ENCODE measurements at regions not wholly inside any gene's neighbourhood (a gene's known extent, or its start where the extent isn't known, plus 50 kb on each side); places are given as distances from the start of the nearest gene placed in this dataset.

GRCh38 chr2:136235546-136235945, 117.6 kb upstream of the CXCR4 start:
- Histone ChIP-seq H3K36me3 (ENCODE audit: insufficient read depth, low read length) (no peaks in the 10 kb centered on the region), H3K27ac (ENCODE audit: low read length) (no peak overlapping the region), H4K20me1 (ENCODE audit: insufficient read depth, low read length) (no peaks in the 10 kb centered on the region), H3K4me3 (ENCODE audit: low read depth in 1 of 2, low read length in 2 of 2) (no peak overlapping the region), H3K4me2 (ENCODE audit: insufficient read depth, low read length) (no peak overlapping the region), H3K79me2 (ENCODE audit: insufficient read depth, low read length) (no peaks in the 10 kb centered on the region), H2AFZ (ENCODE audit: low read depth, low read length) (no peak overlapping the region), H3K4me1 (ENCODE audit: insufficient read depth, low read length) (peaks cover 22% of the 10 kb centered on the region), H3K9me3 (ENCODE audit: insufficient read depth, low read length, severe bottlenecking) (no peaks in the 10 kb centered on the region), H3K27me3 (ENCODE audit: insufficient read depth, low read length, poor library complexity) (no peaks in the 10 kb centered on the region), H3K9ac (ENCODE audit: low read depth, low read length) (no peak overlapping the region)
- TF ChIP-seq EZH2 (IDR thresholded peaks at IDR 0.05; ENCODE audit: borderline replicate concordance, low read depth, low read length, severe bottlenecking) (no peak), CTCF (IDR thresholded peaks at IDR 0.05; ENCODE audit: borderline replicate concordance, extremely low read depth, low read length, poor library complexity, severe bottlenecking) (no peak)
- DNase-seq (no peak), ATAC-seq (ENCODE audit: insufficient read depth, low read depth) (no peak)

- TF ChIP-seq CTCF (IDR thresholded peaks at IDR 0.05; ENCODE audit: borderline replicate concordance, extremely low read depth, low read length, poor library complexity, severe bottlenecking) (no peak), EZH2 (IDR thresholded peaks at IDR 0.05; ENCODE audit: borderline replicate concordance, low read depth, low read length, severe bottlenecking) (no peak)
- Histone ChIP-seq H3K27ac (ENCODE audit: low read length) (no peak overlapping the region), H3K4me2 (ENCODE audit: insufficient read depth, low read length) (no peak overlapping the region), H3K4me3 (ENCODE audit: low read depth in 1 of 2, low read length in 2 of 2) (no peak overlapping the region), H4K20me1 (ENCODE audit: insufficient read depth, low read length) (no peaks in the 10 kb centered on the region), H3K27me3 (ENCODE audit: insufficient read depth, low read length, poor library complexity) (no peaks in the 10 kb centered on the region), H3K79me2 (ENCODE audit: insufficient read depth, low read length) (no peaks in the 10 kb centered on the region), H3K9me3 (ENCODE audit: insufficient read depth, low read length, severe bottlenecking) (no peaks in the 10 kb centered on the region), H2AFZ (ENCODE audit: low read depth, low read length) (no peak overlapping the region), H3K9ac (ENCODE audit: low read depth, low read length) (no peak overlapping the region), H3K36me3 (ENCODE audit: insufficient read depth, low read length) (no peaks in the 10 kb centered on the region), H3K4me1 (ENCODE audit: insufficient read depth, low read length) (peaks cover 18% of the 10 kb centered on the region)
- ATAC-seq (ENCODE audit: insufficient read depth, low read depth), result no peak
- no peak for DNase-seq
Measured at GRCh38 chr2:136234261-136234660, 116.3 kb upstream of the CXCR4 start.

- H3K9me3 ChIP-seq (ENCODE audit: insufficient read depth, low read length, severe bottlenecking), result no peaks in the 10 kb centered on the region
- peaks cover 8% of the 10 kb centered on the region for H3K4me1 ChIP-seq (ENCODE audit: insufficient read depth, low read length)
- no peaks in the 10 kb centered on the region for H3K36me3 ChIP-seq (ENCODE audit: insufficient read depth, low read length)
- DNase-seq, result no peak
- H2AFZ ChIP-seq (ENCODE audit: low read depth, low read length), result no peak overlapping the region
- no peaks in the 10 kb centered on the region for H4K20me1 ChIP-seq (ENCODE audit: insufficient read depth, low read length)
- H3K79me2 ChIP-seq (ENCODE audit: insufficient read depth, low read length), result no peaks in the 10 kb centered on the region
- no peak for TF ChIP-seq CTCF (IDR thresholded peaks at IDR 0.05; ENCODE audit: borderline replicate concordance, extremely low read depth, low read length, poor library complexity, severe bottlenecking)
- no peak for TF ChIP-seq EZH2 (IDR thresholded peaks at IDR 0.05; ENCODE audit: borderline replicate concordance, low read depth, low read length, severe bottlenecking)
- H3K27me3 ChIP-seq (ENCODE audit: insufficient read depth, low read length, poor library complexity), result no peaks in the 10 kb centered on the region
- H3K9ac ChIP-seq (ENCODE audit: low read depth, low read length), result no peak overlapping the region
- ATAC-seq (ENCODE audit: insufficient read depth, low read depth), result no peak
- H3K27ac ChIP-seq (ENCODE audit: low read length), result no peak overlapping the region
- H3K4me2 ChIP-seq (ENCODE audit: insufficient read depth, low read length), result no peak overlapping the region
- no peak overlapping the region for H3K4me3 ChIP-seq (ENCODE audit: low read depth in 1 of 2, low read length in 2 of 2)
Measured at GRCh38 chr2:136233298-136233697, 115.3 kb upstream of the CXCR4 start.

Data from DND-41 (cell line).